ENCODE measurements at regions not wholly inside any gene's neighbourhood (a gene's known extent, or its start where the extent isn't known, plus 50 kb on each side); places are given as distances from the start of the nearest gene placed in this dataset.

- no peak for TF ChIP-seq CTCF (optimal IDR thresholded peaks at IDR 0.05 in 1 of 3, IDR thresholded peaks at IDR 0.05 in 1 of 3, conservative IDR thresholded peaks at IDR 0.05 in 1 of 3; ENCODE audit: extremely low read depth in 1 of 3, insufficient read depth in 2 of 3, low read length in 3 of 3)
- TF ChIP-seq EZH2 (IDR thresholded peaks at IDR 0.05; ENCODE audit: low read length) = no peak
Measured at GRCh38 chr16:48451323-48451722, 66.1 kb upstream of the SIAH1 start.

All from keratinocyte (primary cell).